GM23338 (cell line): ENCODE measurements at regions not wholly inside any gene's neighbourhood (a gene's known extent, or its start where the extent isn't known, plus 50 kb on each side); places are given as distances from the start of the nearest gene placed in this dataset.

Experiments
- ATAC-seq: fragments of 200-7000 bp; cut with Tn5 transposase; 3 replicates; pipeline ENCODE4 v1.9.1; 2020
- DNase-seq: peaks from one replicate; pipeline ENCODE4 v3.0.0-alpha.2; 2015; ENCODE audit warnings: low spot score
- H2AFZ ChIP-seq: fragments of 200-600 bp; sonication (generic); 2 replicates; pipeline ENCODE4 v1.8.0; 2016; ENCODE audit warnings: antibody characterized with exemption, mild to moderate bottlenecking, moderate library complexity
- H3F3A ChIP-seq: fragments of 200-600 bp; sonication (generic); replicated peaks from 2 replicates; pipeline ENCODE4 v1.8.0; 2017; ENCODE audit warnings: antibody characterized with exemption, mixed run types, low read depth
- H3K27ac ChIP-seq: fragments of 200-600 bp; sonication (generic); 2 replicates; pipeline ENCODE4 v1.6.1; 2016; ENCODE audit warnings: low read depth
- H3K27me3 ChIP-seq: fragments of 200-600 bp; sonication (generic); 2 replicates; pipeline ENCODE4 v1.8.0; 2016; ENCODE audit warnings: mild to moderate bottlenecking, mixed run types, moderate library complexity; ENCODE audit not compliant: insufficient read depth
- H3K36me3 ChIP-seq: fragments of 200-600 bp; sonication (generic); 2 replicates; pipeline ENCODE4 v1.8.0; 2016; ENCODE audit warnings: mild to moderate bottlenecking; ENCODE audit not compliant: insufficient read depth
- H3K4me1 ChIP-seq: fragments of 200-600 bp; sonication (generic); 2 replicates; pipeline ENCODE4 v1.8.0; 2016; ENCODE audit warnings: mild to moderate bottlenecking, moderate library complexity; ENCODE audit not compliant: insufficient read depth
- H3K4me2 ChIP-seq: fragments of 200-600 bp; sonication (generic); 2 replicates; pipeline ENCODE4 v1.7.1; 2017; ENCODE audit warnings: mixed run types
- H3K4me3 ChIP-seq: fragments of 200-600 bp; sonication (generic); 2 replicates; pipeline ENCODE4 v1.6.1; 2016; ENCODE audit warnings: mixed run types
- H3K79me2 ChIP-seq: fragments of 200-600 bp; sonication (generic); replicated peaks from 2 replicates; pipeline ENCODE4 v1.8.0; 2017; ENCODE audit warnings: mild to moderate bottlenecking; ENCODE audit not compliant: insufficient read depth
- H3K9me2 ChIP-seq: fragments of 200-600 bp; sonication (generic); 2 replicates; pipeline ENCODE4 v1.8.0; 2017; ENCODE audit not compliant: insufficient read depth
- H4K20me1 ChIP-seq: fragments of 200-600 bp; sonication (generic); replicated peaks from 2 replicates; pipeline ENCODE4 v1.8.0; 2017; ENCODE audit warnings: mild to moderate bottlenecking; ENCODE audit not compliant: insufficient read depth
- H3K27ac Mint-ChIP-seq: 2 replicates; pipeline ENCODE4 v1.8.0; 2020; ENCODE audit warnings: inconsistent platforms, mild to moderate bottlenecking, moderate library complexity, mixed read lengths
- H3K27me3 Mint-ChIP-seq: 3 replicates; pipeline ENCODE4 v1.8.0; 2022; ENCODE audit warnings: low read depth, mild to moderate bottlenecking, moderate library complexity, mixed read lengths, inconsistent platforms; ENCODE audit not compliant: insufficient read depth, poor library complexity
- H3K36me3 Mint-ChIP-seq: 3 replicates; pipeline ENCODE4 v1.8.0; 2021; ENCODE audit warnings: low read depth, mild to moderate bottlenecking, inconsistent platforms, moderate library complexity, mixed read lengths
- H3K4me1 Mint-ChIP-seq: 3 replicates; pipeline ENCODE4 v1.8.0; 2020; ENCODE audit warnings: mild to moderate bottlenecking, inconsistent platforms, mixed read lengths
- H3K4me3 Mint-ChIP-seq: 3 replicates; pipeline ENCODE4 v1.8.0; 2021; ENCODE audit warnings: moderate library complexity, mild to moderate bottlenecking, inconsistent platforms, mixed read lengths
- H3K9me3 Mint-ChIP-seq: 3 replicates; pipeline ENCODE4 v1.8.0; 2020; ENCODE audit warnings: moderate library complexity, mild to moderate bottlenecking, inconsistent platforms, mixed read lengths
- CREB1 ChIP-seq: fragments of 250-450 bp; sonication (Bioruptor Pico); IDR thresholded peaks from 2 replicates; pipeline ENCODE4 v1.5.0; 2020; ENCODE audit warnings: low read depth, mild to moderate bottlenecking, moderate library complexity
- ETS1 ChIP-seq: IDR thresholded peaks from 2 replicates; pipeline ENCODE4 v1.6.1; 2016; ENCODE audit warnings: antibody characterized with exemption
- EZH2 ChIP-seq: fragments of 200-600 bp; sonication (generic); IDR thresholded peaks from one replicate; pipeline ENCODE4 v1.8.0; 2017; ENCODE audit warnings: antibody characterized with exemption, mild to moderate bottlenecking, low read depth; ENCODE audit not compliant: unreplicated experiment
- EZH2phosphoT487 ChIP-seq: fragments of 200-600 bp; sonication (generic); IDR thresholded peaks from one replicate; pipeline ENCODE4 v1.8.1; 2018; ENCODE audit warnings: antibody characterized with exemption; ENCODE audit not compliant: unreplicated experiment
- JUNB ChIP-seq: IDR thresholded peaks from one replicate; pipeline ENCODE4 v1.6.1; 2016; ENCODE audit warnings: antibody characterized with exemption; ENCODE audit not compliant: unreplicated experiment
- NANOG ChIP-seq: IDR thresholded peaks from 2 replicates; pipeline ENCODE4 v1.6.1; 2016; ENCODE audit warnings: antibody characterized with exemption, borderline replicate concordance
- POLR2AphosphoS5 ChIP-seq: IDR thresholded peaks from 2 replicates; pipeline ENCODE4 v1.6.1; 2016; ENCODE audit warnings: antibody characterized with exemption, low read depth
- STAT1 ChIP-seq: IDR thresholded peaks from one replicate; pipeline ENCODE4 v1.6.1; 2016; ENCODE audit warnings: antibody characterized with exemption; ENCODE audit not compliant: unreplicated experiment
- ZNF114 ChIP-seq: fragments of 250-450 bp; sonication (Bioruptor Pico); IDR thresholded peaks from 2 replicates; pipeline ENCODE4 v1.5.0; 2020; ENCODE audit warnings: mild to moderate bottlenecking, moderate library complexity
- ZNF331 ChIP-seq: fragments of 250-450 bp; sonication (Bioruptor Pico); IDR thresholded peaks from 2 replicates; pipeline ENCODE4 v1.5.0; 2020; ENCODE audit warnings: low read depth, mild to moderate bottlenecking, moderate library complexity
- TF ChIP-seq, protein P1 (sequence below): IDR thresholded peaks from one replicate; pipeline ENCODE4 v1.6.1; 2018; ENCODE audit warnings: antibody characterized with exemption; ENCODE audit not compliant: unreplicated experiment
- TF ChIP-seq, protein P2 (sequence below), 2 experiments: fragments of 200-600 bp in 1 of 2; sonication (generic) in 1 of 2; conservative IDR thresholded peaks; 2 replicates each; pipeline versions ENCODE4 v1.5.1 to v1.6.1; 2016 to 2017; ENCODE audit warnings: antibody characterized with exemption in 2 of 2, low read depth in 2 of 2, mild to moderate bottlenecking in 2 of 2, moderate library complexity in 1 of 2
- TF ChIP-seq, protein P3 (sequence below): fragments of 250-450 bp; sonication (Bioruptor Pico); IDR thresholded peaks from 2 replicates; pipeline ENCODE4 v1.5.0; 2020; ENCODE audit warnings: mild to moderate bottlenecking, moderate library complexity

- H3K4me3 Mint-ChIP-seq = no peak overlapping the region
- Histone ChIP-seq H3K9me2 (no peaks in the 10 kb centered on the region), H3K4me3 (no peak overlapping the region), H3K4me1 (no peaks in the 10 kb centered on the region), H3K36me3 (no peaks in the 10 kb centered on the region), H3K27ac (no peak overlapping the region), H2AFZ (no peak overlapping the region), H3K4me2 (no peak overlapping the region), H3K79me2 (no peaks in the 10 kb centered on the region), H3F3A (no peaks in the 10 kb centered on the region), H3K27me3 (no peaks in the 10 kb centered on the region), H4K20me1 (no peaks in the 10 kb centered on the region)
- H3K27me3 Mint-ChIP-seq = peaks cover 2% of the 10 kb centered on the region
- DNase-seq = no peak
- TF ChIP-seq JUNB (no peak), ETS1 (no peak), NANOG (no peak), POLR2AphosphoS5 (no peak), ZNF331 (CRISPR knock-in tag) (no peak), CREB1 (CRISPR knock-in tag) (no peak), STAT1 (no peak), EZH2phosphoT487 (no peak), EZH2 (no peak), ZNF114 (no peak)
- TF ChIP-seq, protein P1, sequence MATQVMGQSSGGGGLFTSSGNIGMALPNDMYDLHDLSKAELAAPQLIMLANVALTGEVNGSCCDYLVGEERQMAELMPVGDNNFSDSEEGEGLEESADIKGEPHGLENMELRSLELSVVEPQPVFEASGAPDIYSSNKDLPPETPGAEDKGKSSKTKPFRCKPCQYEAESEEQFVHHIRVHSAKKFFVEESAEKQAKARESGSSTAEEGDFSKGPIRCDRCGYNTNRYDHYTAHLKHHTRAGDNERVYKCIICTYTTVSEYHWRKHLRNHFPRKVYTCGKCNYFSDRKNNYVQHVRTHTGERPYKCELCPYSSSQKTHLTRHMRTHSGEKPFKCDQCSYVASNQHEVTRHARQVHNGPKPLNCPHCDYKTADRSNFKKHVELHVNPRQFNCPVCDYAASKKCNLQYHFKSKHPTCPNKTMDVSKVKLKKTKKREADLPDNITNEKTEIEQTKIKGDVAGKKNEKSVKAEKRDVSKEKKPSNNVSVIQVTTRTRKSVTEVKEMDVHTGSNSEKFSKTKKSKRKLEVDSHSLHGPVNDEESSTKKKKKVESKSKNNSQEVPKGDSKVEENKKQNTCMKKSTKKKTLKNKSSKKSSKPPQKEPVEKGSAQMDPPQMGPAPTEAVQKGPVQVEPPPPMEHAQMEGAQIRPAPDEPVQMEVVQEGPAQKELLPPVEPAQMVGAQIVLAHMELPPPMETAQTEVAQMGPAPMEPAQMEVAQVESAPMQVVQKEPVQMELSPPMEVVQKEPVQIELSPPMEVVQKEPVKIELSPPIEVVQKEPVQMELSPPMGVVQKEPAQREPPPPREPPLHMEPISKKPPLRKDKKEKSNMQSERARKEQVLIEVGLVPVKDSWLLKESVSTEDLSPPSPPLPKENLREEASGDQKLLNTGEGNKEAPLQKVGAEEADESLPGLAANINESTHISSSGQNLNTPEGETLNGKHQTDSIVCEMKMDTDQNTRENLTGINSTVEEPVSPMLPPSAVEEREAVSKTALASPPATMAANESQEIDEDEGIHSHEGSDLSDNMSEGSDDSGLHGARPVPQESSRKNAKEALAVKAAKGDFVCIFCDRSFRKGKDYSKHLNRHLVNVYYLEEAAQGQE = no peak
- TF ChIP-seq, protein P2, sequence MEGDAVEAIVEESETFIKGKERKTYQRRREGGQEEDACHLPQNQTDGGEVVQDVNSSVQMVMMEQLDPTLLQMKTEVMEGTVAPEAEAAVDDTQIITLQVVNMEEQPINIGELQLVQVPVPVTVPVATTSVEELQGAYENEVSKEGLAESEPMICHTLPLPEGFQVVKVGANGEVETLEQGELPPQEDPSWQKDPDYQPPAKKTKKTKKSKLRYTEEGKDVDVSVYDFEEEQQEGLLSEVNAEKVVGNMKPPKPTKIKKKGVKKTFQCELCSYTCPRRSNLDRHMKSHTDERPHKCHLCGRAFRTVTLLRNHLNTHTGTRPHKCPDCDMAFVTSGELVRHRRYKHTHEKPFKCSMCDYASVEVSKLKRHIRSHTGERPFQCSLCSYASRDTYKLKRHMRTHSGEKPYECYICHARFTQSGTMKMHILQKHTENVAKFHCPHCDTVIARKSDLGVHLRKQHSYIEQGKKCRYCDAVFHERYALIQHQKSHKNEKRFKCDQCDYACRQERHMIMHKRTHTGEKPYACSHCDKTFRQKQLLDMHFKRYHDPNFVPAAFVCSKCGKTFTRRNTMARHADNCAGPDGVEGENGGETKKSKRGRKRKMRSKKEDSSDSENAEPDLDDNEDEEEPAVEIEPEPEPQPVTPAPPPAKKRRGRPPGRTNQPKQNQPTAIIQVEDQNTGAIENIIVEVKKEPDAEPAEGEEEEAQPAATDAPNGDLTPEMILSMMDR (conservative IDR thresholded peaks at IDR 0.05; ENCODE audit: low read depth in 2 of 2) = no peak
- TF ChIP-seq, protein P3, sequence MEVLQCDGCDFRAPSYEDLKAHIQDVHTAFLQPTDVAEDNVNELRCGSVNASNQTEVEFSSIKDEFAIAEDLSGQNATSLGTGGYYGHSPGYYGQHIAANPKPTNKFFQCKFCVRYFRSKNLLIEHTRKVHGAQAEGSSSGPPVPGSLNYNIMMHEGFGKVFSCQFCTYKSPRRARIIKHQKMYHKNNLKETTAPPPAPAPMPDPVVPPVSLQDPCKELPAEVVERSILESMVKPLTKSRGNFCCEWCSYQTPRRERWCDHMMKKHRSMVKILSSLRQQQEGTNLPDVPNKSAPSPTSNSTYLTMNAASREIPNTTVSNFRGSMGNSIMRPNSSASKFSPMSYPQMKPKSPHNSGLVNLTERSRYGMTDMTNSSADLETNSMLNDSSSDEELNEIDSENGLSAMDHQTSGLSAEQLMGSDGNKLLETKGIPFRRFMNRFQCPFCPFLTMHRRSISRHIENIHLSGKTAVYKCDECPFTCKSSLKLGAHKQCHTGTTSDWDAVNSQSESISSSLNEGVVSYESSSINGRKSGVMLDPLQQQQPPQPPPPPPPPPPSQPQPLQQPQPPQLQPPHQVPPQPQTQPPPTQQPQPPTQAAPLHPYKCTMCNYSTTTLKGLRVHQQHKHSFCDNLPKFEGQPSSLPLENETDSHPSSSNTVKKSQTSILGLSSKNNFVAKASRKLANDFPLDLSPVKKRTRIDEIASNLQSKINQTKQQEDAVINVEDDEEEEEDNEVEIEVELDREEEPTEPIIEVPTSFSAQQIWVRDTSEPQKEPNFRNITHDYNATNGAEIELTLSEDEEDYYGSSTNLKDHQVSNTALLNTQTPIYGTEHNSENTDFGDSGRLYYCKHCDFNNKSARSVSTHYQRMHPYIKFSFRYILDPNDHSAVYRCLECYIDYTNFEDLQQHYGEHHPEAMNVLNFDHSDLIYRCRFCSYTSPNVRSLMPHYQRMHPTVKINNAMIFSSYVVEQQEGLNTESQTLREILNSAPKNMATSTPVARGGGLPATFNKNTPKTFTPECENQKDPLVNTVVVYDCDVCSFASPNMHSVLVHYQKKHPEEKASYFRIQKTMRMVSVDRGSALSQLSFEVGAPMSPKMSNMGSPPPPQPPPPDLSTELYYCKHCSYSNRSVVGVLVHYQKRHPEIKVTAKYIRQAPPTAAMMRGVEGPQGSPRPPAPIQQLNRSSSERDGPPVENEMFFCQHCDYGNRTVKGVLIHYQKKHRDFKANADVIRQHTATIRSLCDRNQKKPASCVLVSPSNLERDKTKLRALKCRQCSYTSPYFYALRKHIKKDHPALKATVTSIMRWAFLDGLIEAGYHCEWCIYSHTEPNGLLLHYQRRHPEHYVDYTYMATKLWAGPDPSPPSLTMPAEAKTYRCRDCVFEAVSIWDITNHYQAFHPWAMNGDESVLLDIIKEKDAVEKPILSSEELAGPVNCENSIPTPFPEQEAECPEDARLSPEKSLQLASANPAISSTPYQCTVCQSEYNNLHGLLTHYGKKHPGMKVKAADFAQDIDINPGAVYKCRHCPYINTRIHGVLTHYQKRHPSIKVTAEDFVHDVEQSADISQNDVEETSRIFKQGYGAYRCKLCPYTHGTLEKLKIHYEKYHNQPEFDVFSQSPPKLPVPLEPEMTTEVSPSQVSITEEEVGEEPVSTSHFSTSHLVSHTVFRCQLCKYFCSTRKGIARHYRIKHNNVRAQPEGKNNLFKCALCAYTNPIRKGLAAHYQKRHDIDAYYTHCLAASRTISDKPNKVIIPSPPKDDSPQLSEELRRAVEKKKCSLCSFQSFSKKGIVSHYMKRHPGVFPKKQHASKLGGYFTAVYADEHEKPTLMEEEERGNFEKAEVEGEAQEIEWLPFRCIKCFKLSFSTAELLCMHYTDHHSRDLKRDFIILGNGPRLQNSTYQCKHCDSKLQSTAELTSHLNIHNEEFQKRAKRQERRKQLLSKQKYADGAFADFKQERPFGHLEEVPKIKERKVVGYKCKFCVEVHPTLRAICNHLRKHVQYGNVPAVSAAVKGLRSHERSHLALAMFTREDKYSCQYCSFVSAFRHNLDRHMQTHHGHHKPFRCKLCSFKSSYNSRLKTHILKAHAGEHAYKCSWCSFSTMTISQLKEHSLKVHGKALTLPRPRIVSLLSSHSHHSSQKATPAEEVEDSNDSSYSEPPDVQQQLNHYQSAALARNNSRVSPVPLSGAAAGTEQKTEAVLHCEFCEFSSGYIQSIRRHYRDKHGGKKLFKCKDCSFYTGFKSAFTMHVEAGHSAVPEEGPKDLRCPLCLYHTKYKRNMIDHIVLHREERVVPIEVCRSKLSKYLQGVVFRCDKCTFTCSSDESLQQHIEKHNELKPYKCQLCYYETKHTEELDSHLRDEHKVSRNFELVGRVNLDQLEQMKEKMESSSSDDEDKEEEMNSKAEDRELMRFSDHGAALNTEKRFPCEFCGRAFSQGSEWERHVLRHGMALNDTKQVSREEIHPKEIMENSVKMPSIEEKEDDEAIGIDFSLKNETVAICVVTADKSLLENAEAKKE (CRISPR knock-in tag) = no peak
- peaks cover 9% of the 10 kb centered on the region; the same call in 2 of the 3 replicates for H3K4me1 Mint-ChIP-seq
- no peak for ATAC-seq
- H3K27ac Mint-ChIP-seq = no peak overlapping the region
- no peaks in the 10 kb centered on the region for H3K36me3 Mint-ChIP-seq
- no peaks in the 10 kb centered on the region for H3K9me3 Mint-ChIP-seq
Observed at GRCh38 chr2:58620093-58620492, 379.0 kb upstream of the FANCL start.
